ENCODE measurements at regions not wholly inside any gene's neighbourhood (a gene's known extent, or its start where the extent isn't known, plus 50 kb on each side); places are given as distances from the start of the nearest gene placed in this dataset.

DNA sequence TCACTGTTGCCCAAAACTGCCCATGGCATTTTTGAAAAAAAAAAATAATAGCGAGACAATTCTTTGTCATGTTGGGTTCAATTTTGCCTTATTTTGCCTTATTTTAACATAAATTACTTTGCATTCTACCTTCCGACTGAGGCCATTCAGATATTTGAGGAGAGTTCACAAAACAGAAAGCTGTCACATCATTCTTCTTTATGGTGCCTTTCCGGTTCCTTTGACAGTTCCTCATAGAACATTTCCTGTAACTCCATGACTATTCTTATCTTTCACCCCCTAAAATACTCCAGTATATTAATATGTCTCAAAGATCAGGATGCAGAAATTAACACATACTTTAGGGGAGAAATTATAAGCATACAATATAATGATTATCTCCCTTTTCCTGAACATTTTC is 476.7 kb downstream of the NOVA1 start:
- no peak for DNase-seq

DNA sequence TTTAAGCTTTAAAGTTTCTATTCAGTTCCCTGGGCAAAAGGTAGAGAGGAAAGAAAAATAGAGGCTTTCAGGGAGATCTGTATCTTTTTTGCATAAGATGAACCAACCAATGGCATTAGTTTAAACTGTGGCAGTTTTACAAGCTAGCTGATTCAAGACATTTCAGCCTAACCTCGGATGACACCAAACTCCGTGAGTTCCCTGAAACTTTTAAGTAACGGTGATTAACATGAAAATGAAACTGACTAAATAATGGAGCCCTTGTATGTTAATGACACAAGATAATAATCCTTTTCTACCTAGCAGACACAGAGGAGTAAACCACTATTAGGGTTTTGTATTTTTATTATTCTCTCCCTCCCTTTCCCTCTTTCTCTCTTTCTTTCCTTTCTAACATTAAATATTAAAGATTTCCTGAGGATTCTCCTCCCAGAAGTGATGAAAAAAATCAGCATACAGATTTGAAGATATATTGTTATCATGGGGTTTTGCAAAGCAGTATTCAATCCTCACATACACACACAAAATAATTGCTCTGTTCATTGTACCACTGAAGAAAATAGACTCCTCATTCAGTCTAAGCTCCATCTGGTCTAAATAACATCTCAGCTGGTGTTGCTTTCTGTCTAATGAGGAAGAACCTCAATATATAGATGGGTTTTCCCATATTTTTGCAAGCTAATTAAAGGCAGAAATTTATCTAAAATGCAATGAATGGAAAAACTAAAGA is 483.8 kb downstream of the NOVA1 start:
- DNase-seq = no peak

DNA sequence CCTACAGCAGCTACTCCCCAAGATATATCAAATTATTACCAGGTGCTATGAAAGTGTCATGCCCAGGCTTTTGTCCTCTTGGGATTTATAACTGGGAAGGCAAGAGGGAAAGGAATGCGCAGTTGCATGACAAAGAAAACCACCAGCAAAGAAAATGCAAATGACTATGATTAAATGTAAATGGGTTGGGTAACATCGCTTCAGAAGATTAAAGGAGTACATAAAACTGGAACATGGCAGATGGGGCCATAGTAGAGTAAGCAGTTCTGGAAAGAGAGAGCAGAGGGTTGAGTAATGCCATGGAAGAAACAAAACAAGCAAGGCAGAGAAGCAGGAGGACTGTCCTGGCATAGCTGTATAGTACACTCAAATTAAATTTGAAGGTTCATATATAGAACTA is 493.1 kb downstream of the NOVA1 start:
- no peak for DNase-seq

DNA sequence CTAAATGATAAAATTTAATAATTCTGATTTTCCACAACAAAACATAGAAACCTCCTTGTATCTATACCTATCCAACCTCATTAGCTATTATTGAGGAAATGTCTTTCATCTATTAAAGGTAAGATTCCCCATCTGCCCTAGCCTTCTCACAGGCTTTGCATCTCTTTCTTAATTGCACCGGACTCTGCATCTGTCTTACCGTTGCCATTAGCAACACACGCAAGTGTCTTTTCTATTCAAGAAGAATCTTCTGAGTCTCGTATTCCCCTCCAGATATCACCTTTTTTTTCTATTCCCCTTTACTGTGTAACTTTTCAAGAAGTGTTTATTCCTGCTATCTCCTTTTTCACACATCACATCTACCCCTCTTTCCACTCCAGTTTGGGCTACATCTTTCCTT is 500.0 kb downstream of the NOVA1 start:
- DNase-seq = no peak

DNA sequence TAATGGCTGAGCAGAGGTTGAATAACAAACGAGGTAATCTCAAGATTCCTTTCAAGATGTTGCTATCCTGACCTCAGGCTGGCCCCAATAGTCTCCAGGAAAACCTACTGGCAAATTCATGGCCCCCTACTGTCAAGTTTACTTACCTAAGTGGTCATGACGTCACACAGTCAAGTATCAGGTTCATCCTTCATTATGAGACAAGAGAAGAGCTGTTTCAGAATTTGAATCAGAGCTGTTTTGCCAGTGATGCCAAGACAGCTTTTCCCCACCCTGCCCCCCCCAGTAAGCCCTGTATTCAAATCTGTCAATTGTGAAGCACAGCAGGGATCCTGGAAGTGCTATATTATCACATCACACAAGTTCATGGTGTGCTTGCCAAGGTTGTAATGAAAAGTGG is 509.6 kb downstream of the NOVA1 start:
- DNase-seq = no peak

DNA sequence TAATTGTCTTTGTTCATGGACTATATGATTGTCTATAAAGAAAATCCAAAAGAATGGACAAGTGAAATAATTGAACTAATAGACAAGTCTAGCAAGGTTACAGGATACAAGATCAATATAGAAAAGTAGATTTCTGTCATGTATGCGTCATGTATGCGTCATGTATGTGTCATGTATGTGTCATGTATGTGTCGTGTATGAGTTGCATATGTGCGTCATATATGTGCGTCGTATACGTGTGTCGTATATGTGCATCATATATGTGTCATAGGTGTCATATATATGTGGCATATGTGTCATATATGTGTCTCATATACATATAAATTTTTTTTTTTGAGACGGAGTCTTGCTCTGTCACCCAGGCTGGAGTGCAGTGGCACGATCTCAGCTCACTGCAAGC is 516.8 kb downstream of the NOVA1 start:
- DNase-seq = no peak

DNA sequence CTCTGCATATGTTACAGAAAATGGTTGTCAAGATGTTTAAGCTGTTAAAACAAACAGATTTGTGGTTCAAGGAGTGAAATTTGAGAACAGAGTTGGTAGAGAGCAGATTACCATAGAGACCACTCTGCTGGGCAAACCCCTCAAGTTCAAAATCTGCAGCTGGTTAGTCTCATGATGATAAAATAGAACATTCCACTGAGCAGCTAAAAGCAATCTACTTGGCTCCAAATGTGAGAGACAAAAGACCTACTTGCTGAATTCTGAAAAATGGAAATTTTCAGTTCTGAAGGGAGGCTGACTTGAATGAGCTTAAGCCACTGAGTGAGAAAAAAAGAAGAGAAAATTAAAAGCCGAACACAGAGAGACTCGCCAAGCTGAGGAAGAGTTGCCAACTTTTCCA is 519.3 kb downstream of the NOVA1 start:
- no peak for DNase-seq

DNA sequence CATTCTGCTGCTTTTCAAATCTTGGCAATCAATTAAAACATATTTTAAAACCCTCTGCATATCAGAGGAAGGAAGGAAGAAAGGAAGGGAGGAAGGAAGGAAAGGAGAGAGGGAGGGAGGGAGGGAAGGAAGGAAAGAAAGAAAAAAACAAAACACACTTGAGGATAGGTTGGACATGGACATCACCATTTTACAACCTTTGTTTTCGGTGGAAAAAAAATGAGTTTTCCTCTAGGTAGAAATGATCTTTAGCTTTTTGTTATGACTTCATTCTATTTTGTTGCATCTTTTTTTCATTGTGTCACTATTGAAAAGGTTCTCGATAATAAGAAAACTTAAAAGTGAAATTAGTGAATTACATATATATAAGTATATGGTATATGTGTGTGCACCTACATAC is 522.9 kb downstream of the NOVA1 start:
- DNase-seq = no peak

DNA sequence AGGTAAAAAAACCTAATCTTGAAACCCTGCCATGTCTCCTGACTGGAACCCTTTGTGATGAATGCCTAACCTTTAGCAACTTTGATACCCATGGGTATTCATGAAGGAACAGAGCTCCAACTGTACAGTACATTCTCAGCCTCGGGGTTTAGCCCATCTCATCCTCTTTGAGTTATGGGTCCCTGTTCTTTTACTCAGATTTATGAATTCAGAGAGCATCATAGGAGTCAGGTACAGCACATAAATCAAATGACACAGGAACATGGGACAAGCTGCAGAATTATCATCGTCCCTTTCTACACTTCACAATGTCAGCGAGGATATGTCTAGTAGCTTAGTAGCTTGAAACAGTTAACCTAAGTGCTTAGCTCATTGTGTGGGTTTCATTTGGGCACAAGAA is 527.4 kb downstream of the NOVA1 start:
- no peak for DNase-seq

DNA sequence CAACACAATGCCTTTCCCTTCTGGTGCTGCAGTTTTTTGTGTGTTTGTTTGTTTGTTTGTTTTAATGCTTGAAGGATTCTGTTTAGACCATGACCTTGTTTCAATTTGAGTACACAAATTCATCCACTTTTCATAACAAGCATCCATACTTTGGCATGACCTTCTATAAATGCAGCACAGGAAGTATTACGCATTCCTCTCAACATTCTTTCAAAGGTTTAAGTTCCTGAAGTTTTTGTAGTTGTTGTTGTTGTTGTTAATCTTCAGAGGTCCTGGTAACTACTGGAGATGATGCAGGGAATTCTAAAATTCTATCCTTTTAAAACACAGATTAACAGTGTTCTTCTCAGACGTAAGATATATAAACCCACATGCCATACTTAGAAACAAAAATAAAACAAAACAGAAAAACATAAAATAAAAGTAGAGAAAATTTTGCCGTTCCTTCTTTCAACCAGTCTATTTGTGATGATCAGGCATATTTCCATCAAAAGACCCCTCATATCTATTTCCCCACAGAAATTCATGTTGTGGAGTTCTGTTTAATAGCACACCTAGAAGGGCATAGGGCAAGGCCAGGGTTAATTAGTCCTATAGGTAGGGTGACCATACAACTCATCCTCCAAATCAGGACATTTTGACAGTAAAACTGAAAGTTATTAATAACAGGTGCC is 529.9 kb downstream of the NOVA1 start:
- no peak for DNase-seq

DNA sequence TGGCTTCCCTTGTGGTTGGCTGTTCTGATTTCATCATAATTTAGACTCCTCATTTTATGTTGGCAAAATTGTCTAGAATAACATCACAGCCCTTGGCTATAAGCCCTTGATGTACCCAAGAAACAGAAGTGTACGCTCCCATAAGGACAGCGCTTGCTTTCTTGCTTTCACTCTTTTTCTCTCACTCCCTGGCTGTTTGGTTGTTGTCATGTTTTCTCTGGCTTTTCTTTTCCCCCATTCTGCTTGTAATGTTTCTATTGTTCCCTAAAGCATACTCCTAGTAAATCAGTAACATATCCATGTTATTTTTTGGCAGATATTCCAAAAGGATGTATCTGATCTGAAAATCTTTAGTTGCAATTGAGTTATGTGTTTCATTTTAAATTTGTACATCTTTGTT is 530.5 kb downstream of the NOVA1 start:
- no peak for DNase-seq

DNA sequence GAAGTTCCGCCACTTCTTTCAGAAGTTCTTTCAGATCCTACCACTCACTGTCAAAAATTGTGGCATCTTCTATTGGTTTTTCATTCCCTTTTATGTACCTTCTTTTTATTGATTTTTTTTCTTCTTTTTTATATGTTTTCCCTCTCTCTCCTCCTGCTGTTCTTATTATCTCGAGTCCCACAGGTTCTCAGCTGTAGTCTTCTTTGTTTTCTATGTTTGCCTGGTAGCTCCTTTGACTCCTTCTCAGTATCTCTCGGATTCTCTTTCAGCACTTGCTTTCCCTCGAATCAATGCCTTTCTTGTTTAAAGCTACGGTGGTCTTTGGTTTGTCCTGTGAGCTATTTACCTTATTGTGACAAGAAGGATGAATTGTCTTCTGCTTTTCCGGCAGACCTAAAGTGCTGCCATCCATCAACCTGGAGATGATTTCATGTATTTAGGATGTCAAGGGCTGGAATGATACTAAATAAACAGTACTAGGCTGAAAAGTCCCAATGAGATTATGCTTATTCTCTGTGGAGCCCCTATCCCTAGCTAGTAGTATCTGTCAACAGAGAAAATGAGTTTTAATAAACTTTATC is 541.7 kb downstream of the NOVA1 start:
- DNase-seq = no peak

DNA sequence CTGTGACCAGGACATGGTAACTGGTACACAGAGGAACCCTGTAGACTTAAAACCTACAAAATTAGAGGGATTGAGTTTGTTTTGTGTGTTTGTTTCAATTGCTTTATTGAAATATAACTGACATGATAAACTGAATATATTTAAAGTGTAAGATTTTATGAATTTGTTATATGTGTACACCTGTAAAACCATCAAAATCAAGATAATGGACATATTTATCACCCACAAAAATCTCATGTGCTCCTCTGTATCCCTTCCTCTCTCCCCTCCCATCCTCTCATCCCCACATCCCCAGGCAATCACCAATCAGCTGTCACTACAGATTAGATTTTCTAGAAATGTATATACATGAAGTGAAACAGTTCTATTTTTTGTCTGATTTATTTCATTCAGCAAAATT is 565.5 kb downstream of the NOVA1 start:
- no peak for DNase-seq

DNA sequence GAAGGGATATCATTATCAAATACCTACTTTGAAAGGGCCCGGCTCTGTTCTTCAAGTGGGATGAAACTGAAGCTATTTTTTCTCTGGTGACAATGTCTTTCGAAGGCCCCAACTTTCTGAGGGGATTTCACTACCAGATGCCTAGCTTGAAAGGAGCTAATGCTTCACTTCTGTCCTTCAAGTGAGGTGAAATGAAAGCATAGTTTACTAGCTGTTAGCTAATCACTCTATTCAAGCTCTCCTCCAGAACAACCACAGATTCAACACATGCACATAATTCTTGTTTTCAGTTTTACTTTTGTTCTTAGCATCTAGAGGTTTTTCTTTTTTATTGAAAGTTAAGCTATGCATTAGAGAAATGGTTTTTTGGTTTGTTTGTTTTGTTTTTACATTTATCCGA is 571.4 kb downstream of the NOVA1 start:
- DNase-seq = no peak

DNA sequence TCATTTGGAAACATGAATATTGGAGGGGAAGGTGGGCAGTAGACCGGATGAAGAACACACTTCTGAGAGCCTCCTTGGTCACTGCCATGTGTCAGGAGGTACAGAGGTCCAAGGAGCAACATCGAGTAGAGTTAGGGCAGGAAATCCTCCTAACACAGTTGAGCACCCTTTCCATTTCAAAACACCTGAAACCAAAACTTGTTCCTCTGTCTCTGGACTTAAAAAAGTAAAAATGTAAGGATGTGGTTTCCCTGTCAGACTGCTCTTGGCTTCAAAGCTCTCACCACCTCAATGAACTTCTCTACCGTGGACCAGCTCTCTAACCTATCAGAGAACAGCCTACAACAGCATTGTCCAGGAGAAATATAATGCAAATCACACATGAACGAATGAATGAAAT is 573.9 kb downstream of the NOVA1 start:
- DNase-seq = no peak

DNA sequence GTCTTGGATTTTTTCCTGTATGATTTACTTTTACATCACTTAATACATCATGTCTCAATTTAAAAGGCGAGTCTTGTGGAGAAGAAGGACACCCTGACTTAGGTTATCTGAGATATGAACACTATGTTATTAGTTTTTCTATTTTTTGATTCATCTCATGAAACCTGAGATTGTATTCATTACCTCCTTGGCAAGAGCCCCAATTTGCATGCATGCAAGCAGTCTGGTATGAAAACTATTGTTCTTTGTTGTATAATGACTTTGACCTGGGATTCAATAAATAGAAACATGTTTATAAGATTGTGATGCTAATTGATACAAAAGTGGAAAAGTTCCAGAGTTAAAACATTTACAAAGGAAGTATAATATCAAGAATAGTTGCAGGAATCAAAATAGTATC is 576.1 kb downstream of the NOVA1 start:
- DNase-seq = no peak

DNA sequence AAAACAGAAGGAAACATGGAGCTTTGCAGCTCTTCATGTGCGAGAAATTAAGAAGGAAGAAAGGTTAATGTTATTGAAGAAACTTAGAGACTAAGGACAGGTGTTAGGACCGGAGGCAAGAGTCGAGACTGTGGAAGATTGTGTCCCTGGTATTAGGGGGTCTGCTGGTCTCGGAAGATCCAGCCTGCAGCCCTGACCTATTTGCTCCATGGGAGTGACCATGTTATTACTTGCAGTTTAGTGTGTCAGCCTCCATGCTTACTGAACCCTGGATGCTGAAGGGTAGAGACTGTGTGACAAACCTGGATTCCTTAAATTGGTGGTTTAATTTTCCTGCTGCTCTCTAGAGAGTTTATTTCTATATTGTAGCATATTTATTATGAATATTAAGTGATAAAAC is 580.6 kb downstream of the NOVA1 start:
- no peak for DNase-seq

DNA sequence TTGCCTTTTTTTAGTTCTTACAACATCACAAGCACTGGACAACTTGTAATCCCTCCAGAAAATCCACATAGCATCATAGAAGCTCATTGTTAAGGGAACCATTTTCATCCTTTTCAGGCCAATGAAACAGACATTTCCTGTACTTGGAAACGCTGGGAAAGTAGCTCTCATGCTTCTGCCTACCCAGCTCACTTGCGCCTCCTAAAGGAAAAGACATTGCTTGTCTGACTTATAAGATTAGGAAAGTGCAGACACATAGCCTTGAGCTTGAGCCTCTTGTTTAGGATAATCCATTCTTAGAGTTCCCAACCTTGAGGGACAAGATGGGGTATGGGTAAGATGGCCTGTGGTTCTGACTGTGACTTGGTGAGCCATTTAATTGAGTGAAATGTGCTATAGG is 589.5 kb downstream of the NOVA1 start:
- DNase-seq = no peak

DNA sequence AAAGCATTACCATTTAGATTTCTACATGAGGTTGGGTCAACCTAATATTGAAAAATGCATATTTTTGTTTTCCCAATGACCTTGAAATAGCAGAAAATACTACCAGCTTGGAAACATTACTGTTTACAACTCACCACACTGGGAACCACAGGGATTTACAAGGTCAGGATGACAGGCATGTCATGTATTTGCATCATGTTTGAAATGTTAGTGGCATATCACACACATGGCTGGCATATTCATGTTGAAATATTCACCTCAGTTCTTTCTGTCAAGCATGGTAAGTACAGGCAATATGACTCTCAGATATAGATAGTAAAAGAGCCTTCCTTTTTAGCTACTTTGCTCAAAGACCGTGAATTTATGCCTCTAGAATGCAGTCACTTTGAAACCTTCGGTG is 593.5 kb downstream of the NOVA1 start:
- DNase-seq = no peak

DNA sequence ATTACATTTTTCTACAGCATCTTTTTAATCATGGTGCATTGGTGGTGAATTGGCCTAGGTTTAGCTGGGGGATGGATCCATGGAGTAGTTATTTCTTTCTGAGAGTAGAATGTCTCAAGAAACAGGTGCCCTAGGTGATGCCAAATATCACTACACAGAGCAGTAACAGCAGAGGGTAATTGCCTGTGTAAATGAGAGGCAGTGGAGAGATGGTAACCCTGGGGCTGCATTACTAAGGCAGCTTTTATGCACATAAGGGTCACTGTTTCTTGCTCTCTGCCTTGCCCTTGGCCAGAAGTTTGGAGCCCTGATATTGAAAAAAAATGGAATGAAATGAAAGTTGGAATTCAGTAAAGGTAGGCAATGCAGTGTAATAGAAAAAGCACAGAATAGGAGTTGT is 604.0 kb downstream of the NOVA1 start:
- DNase-seq = no peak

DNA sequence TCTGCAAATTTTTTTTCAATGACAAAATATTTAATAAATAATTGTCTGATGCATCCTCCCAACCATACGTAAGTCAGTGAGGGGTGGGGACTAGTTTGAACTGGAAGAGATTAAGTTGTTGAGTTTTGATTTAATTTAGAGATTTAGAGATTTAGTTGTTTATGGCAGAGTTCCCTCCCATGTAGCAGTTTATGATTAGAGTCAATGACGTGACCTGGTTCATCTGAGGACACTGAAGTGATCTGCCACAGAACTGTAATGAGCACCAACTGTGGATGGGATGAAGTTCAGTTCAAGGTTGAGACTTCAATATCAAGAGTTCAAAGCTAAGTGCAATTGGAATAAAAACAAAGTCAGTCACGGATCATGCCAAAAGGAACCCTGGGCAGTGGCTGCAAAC is 609.3 kb downstream of the NOVA1 start:
- DNase-seq = no peak

DNA sequence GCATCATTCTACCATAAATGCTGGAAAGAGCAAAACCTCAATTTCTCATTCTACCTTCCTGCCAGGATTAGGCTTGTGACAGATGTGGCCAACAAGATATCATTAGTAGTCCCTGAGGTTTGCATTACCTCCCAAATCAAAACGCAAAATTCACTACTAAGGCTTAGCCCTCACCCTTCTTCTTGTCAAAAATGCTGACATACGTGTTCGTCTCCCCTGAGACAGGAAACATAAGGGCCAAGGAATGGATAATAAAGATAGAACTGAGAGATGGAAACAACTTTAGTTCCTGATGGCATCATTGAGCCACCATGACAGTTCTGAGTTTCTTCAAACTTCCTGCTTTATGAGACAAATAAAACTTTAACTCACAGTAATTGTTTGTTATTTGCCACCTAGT is 642.1 kb downstream of the NOVA1 start:
- DNase-seq = no peak

DNA sequence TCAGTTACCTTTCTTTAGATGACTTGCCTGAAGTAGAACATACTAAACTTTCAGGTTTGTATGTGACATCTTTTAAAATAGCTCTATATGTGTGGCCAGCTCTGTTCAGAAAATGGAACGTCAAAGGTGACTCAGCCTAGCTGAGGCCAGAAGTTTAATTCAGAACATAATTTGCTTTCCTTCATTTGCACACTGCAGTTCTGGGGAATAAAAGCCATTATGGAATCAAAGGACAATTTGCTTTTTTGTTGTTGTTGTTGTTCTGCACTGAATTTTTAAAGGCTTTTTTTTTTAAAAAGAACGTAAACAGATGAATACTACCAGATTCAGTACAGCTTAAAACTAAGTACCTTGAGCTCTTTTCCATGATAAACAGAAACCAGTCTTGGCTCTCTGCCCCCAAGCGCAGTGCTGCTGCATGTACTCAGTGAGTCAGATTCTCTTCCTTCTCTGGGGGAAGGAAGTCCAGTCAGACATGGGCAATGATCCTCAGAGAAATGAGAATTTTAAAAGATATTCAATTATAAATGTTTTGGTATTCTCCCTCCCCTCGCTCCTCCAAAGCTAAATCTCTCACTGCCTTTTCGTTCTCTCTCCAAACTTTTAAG is 644.2 kb downstream of the NOVA1 start:
- DNase-seq = no peak

DNA sequence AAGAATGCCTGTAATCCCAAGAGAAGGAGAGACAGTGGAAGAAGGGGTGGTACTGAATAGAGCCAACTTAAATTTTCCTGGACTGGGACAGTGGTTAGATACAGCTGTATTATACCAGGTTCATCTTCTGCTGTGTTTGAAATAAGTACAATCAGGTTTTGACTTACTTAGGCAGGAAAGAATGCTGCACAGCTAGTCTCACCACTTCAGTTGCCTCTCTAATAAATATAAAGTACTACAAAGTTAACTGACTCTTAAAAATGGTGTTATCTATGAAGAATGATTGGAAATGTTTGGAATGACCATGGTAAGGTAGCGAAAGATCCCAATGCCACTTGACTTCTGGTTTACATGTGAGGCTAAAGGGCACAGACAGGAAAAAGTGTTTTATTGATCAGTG is 652.1 kb downstream of the NOVA1 start:
- DNase-seq = no peak

All from NCI-H1105 (cell line).